ENCODE measurements at regions not wholly inside any gene's neighbourhood (a gene's known extent, or its start where the extent isn't known, plus 50 kb on each side); places are given as distances from the start of the nearest gene placed in this dataset.

- Histone ChIP-seq H2AFZ (ENCODE audit: low read depth, low read length, severe bottlenecking) (no peak overlapping the region), H3K9me3 (ENCODE audit: insufficient read depth, low read length) (no peaks in the 10 kb centered on the region), H4K20me1 (ENCODE audit: low read depth, low read length) (no peaks in the 10 kb centered on the region), H3K4me3 (ENCODE audit: insufficient read depth, low read length, poor library complexity, severe bottlenecking) (no peak overlapping the region), H3K27me3 (ENCODE audit: low read length) (no peaks in the 10 kb centered on the region), H3K36me3 (ENCODE audit: low read length) (no peaks in the 10 kb centered on the region), H3K27ac (ENCODE audit: low read depth, low read length) (no peak overlapping the region), H3K9me2 (replicated peaks; ENCODE audit: insufficient read depth, low read length) (no peaks in the 10 kb centered on the region), H3K9ac (ENCODE audit: low read length) (no peak overlapping the region), H3K4me2 (ENCODE audit: low read depth, low read length, poor library complexity, severe bottlenecking) (no peak overlapping the region), H3F3A (ENCODE audit: insufficient read depth) (no peaks in the 10 kb centered on the region), H3K79me2 (ENCODE audit: insufficient read depth, low read length) (no peaks in the 10 kb centered on the region)
- TF ChIP-seq EZH2phosphoT487 (conservative IDR thresholded peaks at IDR 0.05; ENCODE audit: low read length) = no peak
- no peak for TF ChIP-seq CTCF (IDR thresholded peaks at IDR 0.05; ENCODE audit: insufficient read depth, low read length, poor library complexity, severe bottlenecking)
Observed at GRCh38 chr18:39555496-39555895, 1989.9 kb upstream of the CELF4 start.

DNA sequence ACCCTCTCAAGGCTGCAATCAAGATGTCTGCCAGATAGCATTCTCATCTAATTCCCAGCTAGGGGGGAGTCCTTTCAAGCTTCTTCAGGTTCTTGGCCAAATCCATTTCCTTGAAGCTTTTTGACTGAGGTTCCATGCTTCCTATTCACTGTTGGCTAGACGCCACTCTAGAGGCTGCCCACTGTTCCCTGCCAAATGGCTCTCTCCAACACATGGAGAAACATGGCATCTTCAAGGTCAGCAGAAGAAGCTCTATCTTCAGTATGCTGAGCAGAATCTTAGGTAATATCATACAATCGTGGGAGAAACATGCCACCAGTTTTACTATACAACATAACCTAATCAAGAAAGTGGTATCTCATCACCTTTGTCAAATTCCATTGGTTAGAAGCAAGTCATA lies 1985.1 kb upstream of the CELF4 start:
- Histone ChIP-seq H3K9me2 (replicated peaks; ENCODE audit: insufficient read depth, low read length) (no peaks in the 10 kb centered on the region), H3K27me3 (ENCODE audit: low read length) (no peaks in the 10 kb centered on the region), H3K9me3 (ENCODE audit: insufficient read depth, low read length) (peaks cover 6% of the 10 kb centered on the region; the same call in 1 of the 2 replicates), H2AFZ (ENCODE audit: low read depth, low read length, severe bottlenecking) (no peak overlapping the region), H3K27ac (ENCODE audit: low read depth, low read length) (no peak overlapping the region), H3K79me2 (ENCODE audit: insufficient read depth, low read length) (no peaks in the 10 kb centered on the region), H3K9ac (ENCODE audit: low read length) (no peak overlapping the region), H3K36me3 (ENCODE audit: low read length) (no peaks in the 10 kb centered on the region), H3K4me3 (ENCODE audit: insufficient read depth, low read length, poor library complexity, severe bottlenecking) (no peak overlapping the region), H3K4me2 (ENCODE audit: low read depth, low read length, poor library complexity, severe bottlenecking) (no peak overlapping the region), H4K20me1 (ENCODE audit: low read depth, low read length) (no peaks in the 10 kb centered on the region), H3F3A (ENCODE audit: insufficient read depth) (no peaks in the 10 kb centered on the region)
- TF ChIP-seq CTCF (IDR thresholded peaks at IDR 0.05; ENCODE audit: insufficient read depth, low read length, poor library complexity, severe bottlenecking) (no peak), EZH2phosphoT487 (conservative IDR thresholded peaks at IDR 0.05; ENCODE audit: low read length) (no peak)

DNA sequence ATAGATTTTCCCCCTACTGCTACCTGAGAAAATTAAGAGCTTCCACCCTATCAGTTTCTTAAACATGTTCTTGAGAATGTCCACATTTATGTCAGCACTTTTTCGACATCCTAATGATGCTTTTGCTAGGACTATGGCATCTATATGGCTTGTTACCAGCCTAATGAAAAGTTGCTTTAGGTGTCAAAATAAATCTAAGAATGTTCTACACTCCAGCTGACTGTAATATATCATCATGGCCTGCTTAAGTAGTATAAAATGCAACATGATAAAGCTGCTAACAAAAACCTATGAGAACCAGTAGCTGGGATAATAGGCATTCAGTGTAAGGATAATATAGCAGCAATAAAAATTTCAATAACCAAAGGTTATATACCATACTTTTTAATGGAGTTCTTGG lies 1983.5 kb upstream of the CELF4 start:
- H3K4me2 ChIP-seq (ENCODE audit: low read depth, low read length, poor library complexity, severe bottlenecking) = no peak overlapping the region
- H3F3A ChIP-seq (ENCODE audit: insufficient read depth) = no peaks in the 10 kb centered on the region
- no peaks in the 10 kb centered on the region for H3K27me3 ChIP-seq (ENCODE audit: low read length)
- no peak overlapping the region for H3K9ac ChIP-seq (ENCODE audit: low read length)
- no peaks in the 10 kb centered on the region for H3K9me2 ChIP-seq (replicated peaks; ENCODE audit: insufficient read depth, low read length)
- no peak overlapping the region for H2AFZ ChIP-seq (ENCODE audit: low read depth, low read length, severe bottlenecking)
- H3K79me2 ChIP-seq (ENCODE audit: insufficient read depth, low read length) = no peaks in the 10 kb centered on the region
- H3K36me3 ChIP-seq (ENCODE audit: low read length) = no peaks in the 10 kb centered on the region
- H3K4me3 ChIP-seq (ENCODE audit: insufficient read depth, low read length, poor library complexity, severe bottlenecking) = no peak overlapping the region
- TF ChIP-seq CTCF (IDR thresholded peaks at IDR 0.05; ENCODE audit: insufficient read depth, low read length, poor library complexity, severe bottlenecking) (no peak), EZH2phosphoT487 (conservative IDR thresholded peaks at IDR 0.05; ENCODE audit: low read length) (no peak)
- peaks cover 6% of the 10 kb centered on the region; the same call in 1 of the 2 replicates for H3K9me3 ChIP-seq (ENCODE audit: insufficient read depth, low read length)
- H3K27ac ChIP-seq (ENCODE audit: low read depth, low read length) = no peak overlapping the region
- H4K20me1 ChIP-seq (ENCODE audit: low read depth, low read length) = no peaks in the 10 kb centered on the region

All from SU-DHL-6 (cell line).